GM18498 (cell line): ENCODE measurements at regions not wholly inside any gene's neighbourhood (a gene's known extent, or its start where the extent isn't known, plus 50 kb on each side); places are given as distances from the start of the nearest gene placed in this dataset.
A peak's percentile ranks its signal among the peaks of the same experiment; 100 is the strongest.
"Not testable (repeated sequence)": the region's sequence is repeated elsewhere in the genome, so short reads cannot be mapped to it uniquely, and the experiment has no call there.

ENCODE experiments used
- ATAC-seq: cut with Tn5 transposase; IDR thresholded peaks from one replicate; pipeline ENCODE4 v1.9.1; 2021; ENCODE audit warnings: mild to moderate bottlenecking, moderate library complexity; ENCODE audit not compliant: unreplicated experiment

- no peak for ATAC-seq
These were observed 147.2 kb upstream of the JUN start for GRCh38 chr1:58931024-58931423.

- no peak for ATAC-seq
These were observed 147.9 kb upstream of the JUN start for GRCh38 chr1:58931756-58932155.

- ATAC-seq = no peak
These were observed 149.2 kb upstream of the JUN start for GRCh38 chr1:58932859-58933598.

DNA sequence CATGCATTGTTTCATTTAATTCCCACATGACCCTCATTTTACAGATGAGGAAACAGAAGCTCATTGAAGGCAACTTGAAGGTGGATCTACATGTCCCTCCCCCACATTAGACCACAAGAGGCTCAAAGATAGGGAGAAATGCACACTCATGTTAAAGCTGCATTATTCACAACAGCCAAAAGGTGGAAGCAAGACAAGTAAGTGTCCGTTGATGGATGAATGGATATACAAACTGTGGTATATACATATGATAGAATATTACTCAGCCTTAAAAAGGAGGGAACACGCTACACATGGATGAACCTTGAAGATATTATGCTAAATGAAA is 149.7 kb upstream of the JUN start:
- no peak for ATAC-seq

GRCh38 chr1:58934706-58935105 is 150.9 kb upstream of the JUN start:
- no peak for ATAC-seq

- ATAC-seq = no peak
These were observed 153.1 kb upstream of the JUN start for GRCh38 chr1:58936973-58937372.

DNA sequence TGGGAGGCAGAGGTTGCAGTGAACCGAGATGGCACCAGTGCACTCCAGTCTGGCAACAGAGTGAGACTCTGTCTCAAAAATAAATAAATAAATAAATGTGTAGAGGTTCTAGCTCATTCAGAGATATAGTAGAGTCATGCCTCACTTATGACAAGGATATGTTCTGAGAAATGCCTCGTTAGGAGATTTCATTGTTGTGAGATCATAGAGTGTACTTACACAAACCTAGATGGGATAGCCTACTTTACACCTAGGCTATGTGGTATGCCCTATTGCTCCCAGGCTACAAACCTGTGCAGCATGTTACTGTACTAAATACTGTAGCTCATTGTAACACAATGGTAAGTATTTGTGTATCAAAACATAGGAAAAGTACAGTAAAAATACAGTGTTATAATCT is 155.3 kb upstream of the JUN start:
- no peak for ATAC-seq

DNA sequence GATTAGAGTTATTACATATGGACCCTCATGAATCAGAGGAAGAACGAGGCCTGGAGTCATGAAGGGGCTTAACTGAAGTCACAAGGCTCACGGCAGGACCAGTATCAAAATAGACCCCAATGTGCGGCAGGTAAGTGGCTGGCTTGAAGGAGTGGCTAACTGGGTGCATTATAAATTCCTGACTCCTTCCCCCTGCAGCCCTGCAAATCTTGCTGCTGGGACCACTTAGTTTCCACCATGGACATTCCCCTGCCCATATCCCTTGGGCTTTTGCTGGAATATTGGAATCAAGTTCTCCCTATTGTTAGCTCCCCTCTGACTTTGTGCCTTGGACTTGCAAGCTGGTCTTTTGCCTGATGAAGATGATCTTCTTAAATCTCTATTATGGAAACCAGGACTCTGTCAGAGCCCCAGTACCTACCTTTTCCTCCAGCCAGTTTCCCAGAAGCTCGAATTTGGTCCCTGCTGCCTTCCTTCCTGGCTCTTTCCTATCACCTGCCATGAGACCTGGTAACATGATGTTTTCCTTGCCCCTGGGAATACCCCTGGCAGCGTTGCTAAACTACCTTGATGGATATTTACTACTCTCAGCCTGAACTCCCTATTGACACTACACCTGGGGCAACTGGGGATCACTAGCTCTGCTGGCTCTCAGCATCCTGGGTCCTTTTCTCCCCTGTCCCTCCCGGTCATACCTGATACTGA is 156.0 kb upstream of the JUN start:
- ATAC-seq = no peak

DNA sequence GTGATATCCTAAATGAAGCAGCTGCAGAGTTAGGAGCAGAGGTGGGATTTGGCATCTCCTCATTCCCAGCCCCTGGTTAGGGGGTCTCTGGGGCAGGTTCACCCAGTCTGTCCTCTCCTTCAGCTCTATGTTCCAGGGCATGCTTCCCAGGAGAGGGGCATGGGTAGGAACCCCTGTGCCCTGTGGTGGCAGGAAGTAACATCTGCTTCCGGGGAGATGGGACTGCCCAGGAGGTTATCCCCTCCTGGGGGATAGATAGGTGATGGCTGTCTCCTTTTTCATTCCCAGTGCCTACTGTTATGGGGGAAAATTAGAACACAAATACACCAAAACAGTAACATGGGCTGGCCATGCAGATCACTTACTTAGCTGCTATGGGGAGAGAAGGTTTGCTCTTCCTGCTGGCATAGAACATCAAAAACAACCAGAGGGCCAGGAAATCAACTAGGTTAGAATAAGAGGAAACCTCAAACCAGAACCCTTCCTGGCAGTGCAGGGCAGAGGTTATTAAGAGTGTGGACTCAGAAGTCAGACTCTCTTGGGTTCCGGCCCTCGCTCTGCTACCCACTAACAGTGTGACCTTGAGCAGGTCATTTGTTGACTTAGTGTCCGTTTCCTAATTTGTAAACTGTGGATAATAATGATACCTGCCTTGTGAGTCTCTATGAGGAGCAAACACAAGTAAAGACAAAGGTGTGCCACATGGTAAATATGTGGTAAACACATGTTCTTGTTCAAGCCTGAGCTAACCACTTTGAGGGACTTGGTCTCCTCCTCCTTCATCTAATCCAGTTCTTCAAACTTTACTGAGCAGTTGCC is 157.8 kb upstream of the JUN start:
- ATAC-seq = peak; percentile 50

GRCh38 chr1:58942759-58943191 is 158.9 kb upstream of the JUN start:
- no peak for ATAC-seq

DNA sequence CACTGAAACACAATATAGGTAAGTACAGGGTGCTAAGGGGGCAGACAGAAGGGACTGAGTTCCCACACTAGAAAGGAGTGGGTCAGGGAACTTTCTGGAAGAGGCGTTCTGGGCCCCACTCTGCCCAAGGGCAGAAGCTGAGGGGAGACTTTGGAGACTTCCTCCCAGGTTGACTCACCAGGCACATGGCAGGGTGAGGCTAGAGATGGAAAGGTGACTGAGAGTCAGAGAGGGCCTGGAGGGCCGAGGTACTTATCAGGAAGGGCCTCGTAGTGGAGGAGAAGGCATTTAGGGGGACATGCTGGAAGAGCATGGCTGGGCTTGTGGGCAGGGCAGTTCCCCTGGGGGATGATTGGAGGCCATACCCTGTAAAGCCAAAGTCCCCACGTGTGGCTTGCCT is 159.9 kb upstream of the JUN start:
- ATAC-seq = no peak

DNA sequence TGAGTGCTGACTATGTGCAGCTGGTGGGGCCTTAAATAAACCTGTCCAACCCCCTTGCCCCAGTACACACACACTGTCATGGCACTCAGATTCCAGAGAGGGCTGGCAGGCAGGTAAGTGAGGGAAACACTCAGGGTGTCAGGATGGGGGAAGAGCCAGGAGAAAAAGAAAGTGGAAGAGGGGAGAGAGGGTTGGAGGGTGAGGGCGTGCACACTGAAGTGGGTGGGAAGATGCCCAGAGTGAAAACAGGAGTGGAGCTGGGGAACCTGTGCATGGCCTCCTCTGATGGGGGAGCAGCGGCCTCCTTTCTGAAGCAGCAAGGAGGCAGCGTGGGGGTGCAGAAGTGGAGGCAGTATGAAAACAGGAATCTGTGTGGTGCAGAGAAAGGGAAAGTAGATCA is 160.6 kb upstream of the JUN start:
- ATAC-seq = no peak

DNA sequence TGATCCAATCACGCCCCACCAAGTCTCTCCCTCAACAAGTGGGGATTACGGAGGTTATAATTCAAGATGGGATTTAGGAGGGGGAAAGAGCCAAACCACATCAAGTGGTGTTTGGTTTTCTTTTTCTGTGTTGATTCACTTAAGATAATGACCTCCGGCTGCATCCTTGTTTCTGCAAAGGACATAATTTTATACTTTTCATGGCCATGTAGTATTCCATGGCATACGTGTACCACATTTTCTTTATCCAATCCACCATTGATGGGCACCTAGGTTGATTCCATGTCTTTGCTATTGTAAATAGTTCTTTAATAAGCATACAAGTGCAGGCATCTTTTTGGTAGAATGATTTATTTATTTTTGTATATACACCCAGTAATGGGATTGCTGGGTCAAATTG is 162.5 kb upstream of the JUN start:
- no peak for ATAC-seq

- no peak for ATAC-seq
These were observed 164.8 kb upstream of the JUN start for GRCh38 chr1:58948671-58949070.

- ATAC-seq = no peak
These were observed 165.8 kb upstream of the JUN start for GRCh38 chr1:58949551-58950220.

- no peak for ATAC-seq
These were observed 167.1 kb upstream of the JUN start for GRCh38 chr1:58950897-58951296.

DNA sequence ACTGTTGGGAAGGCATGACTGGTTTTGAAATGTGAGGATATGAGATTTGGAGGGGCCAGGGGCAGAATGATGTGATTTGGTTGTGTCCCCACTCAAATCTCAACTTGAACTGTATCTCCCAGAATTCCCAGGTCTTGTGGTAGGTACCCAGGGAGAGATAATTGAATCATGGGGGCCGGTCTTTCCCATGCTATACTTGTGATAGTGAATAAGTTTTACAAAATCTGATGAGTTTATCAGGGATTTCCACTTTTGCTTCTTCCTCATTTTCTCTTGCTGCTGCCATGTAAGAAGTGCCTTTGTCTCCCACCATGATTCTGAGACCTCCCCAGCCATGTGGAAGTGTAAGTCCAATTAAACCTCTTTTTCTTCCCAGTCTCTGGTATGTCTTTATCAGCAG is 170.1 kb upstream of the JUN start:
- ATAC-seq = not testable (repeated sequence)

GRCh38 chr1:58963287-58963686 is 179.4 kb upstream of the JUN start:
- ATAC-seq = not testable (repeated sequence)

GRCh38 chr1:58964428-58964827 is 180.6 kb upstream of the JUN start:
- ATAC-seq = no peak

GRCh38 chr1:58964880-58965279 is 181.0 kb upstream of the JUN start:
- no peak for ATAC-seq
